ENCODE measurements at regions not wholly inside any gene's neighbourhood (a gene's known extent, or its start where the extent isn't known, plus 50 kb on each side); places are given as distances from the start of the nearest gene placed in this dataset.

DNA sequence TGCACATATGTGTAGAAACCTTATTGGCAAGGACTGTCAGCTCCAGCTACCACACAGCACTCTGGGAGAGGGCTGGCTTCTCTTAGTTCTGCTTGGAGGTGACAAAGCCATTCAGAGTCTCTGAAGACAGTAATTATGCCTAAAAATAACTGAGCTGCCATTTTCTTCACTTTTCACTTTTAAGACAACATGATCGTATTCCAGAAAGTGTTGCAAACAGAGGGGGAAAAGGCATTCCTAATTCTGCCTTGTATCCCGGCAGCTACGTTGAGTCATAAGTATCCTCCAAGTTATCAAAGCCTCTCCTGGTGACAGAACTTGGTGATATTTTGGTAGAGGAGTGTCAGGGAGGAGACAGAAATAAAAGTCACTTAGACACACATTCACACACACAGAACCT lies 327.7 kb downstream of the HAPSTR1 start:
- no peak overlapping the region for H3K27ac ChIP-seq (replicated peaks)
- no peak for DNase-seq (ENCODE audit: low read depth in 1 of 2, low spot score in 1 of 2)
- TF ChIP-seq POLR2AphosphoS5 (IDR thresholded peaks at IDR 0.05; ENCODE audit: low read depth): no peak
- no peak for TF ChIP-seq GABPA (IDR thresholded peaks at IDR 0.05; ENCODE audit: low read depth)
- no peak for TF ChIP-seq SPI1 (IDR thresholded peaks at IDR 0.05; ENCODE audit: borderline replicate concordance, low read depth)
- no peaks in the 10 kb centered on the region for H3K27me3 ChIP-seq (ENCODE audit: insufficient read depth, poor library complexity, severe bottlenecking)
- H3K4me3 ChIP-seq (replicated peaks; ENCODE audit: insufficient read depth, low read length): no peak overlapping the region

DNA sequence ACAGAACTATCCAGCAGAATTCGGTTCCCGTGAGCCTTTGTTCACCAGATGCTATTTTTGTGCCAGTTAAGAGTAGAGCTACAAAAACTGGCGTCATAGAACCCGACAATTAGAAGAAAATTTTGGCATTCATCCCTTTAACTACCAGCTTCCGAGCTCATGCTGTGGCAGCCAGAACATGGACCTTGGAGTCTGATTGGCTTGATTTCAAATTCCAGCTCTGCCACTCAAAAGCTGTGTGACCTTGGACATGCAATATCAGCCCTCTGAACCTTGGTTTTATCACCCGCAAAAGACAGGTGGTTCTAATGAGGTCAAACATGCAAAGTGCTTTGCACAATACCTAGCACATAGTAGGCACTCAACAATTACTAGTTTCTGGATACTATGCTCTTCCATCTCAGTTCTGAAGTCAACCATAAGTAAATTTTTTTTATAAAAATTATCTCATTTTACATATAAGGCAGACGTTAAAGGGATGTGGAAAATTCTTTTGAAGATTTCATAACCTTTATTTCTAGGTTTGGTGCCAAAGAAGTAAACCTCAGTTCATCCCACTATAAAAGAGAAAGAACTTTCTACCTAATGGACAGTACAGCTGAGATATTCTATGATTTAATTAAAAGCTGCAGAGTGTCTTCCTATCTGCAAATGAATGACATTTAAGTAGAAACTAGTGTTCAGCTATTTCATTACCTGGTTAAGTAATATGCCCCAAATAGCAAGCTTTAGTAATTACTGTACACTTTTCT lies 331.5 kb downstream of the HAPSTR1 start:
- Histone ChIP-seq H3K27ac (replicated peaks) (no peak overlapping the region), H3K4me3 (replicated peaks; ENCODE audit: insufficient read depth, low read length) (no peak overlapping the region), H3K27me3 (ENCODE audit: insufficient read depth, poor library complexity, severe bottlenecking) (no peaks in the 10 kb centered on the region)
- DNase-seq (ENCODE audit: low read depth in 1 of 2, low spot score in 1 of 2): no peak
- TF ChIP-seq, protein P1, sequence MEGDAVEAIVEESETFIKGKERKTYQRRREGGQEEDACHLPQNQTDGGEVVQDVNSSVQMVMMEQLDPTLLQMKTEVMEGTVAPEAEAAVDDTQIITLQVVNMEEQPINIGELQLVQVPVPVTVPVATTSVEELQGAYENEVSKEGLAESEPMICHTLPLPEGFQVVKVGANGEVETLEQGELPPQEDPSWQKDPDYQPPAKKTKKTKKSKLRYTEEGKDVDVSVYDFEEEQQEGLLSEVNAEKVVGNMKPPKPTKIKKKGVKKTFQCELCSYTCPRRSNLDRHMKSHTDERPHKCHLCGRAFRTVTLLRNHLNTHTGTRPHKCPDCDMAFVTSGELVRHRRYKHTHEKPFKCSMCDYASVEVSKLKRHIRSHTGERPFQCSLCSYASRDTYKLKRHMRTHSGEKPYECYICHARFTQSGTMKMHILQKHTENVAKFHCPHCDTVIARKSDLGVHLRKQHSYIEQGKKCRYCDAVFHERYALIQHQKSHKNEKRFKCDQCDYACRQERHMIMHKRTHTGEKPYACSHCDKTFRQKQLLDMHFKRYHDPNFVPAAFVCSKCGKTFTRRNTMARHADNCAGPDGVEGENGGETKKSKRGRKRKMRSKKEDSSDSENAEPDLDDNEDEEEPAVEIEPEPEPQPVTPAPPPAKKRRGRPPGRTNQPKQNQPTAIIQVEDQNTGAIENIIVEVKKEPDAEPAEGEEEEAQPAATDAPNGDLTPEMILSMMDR (IDR thresholded peaks at IDR 0.05; ENCODE audit: insufficient read depth, low read length): no peak
- TF ChIP-seq GABPA (IDR thresholded peaks at IDR 0.05; ENCODE audit: low read depth) (no peak), SPI1 (IDR thresholded peaks at IDR 0.05; ENCODE audit: borderline replicate concordance, low read depth) (no peak), POLR2AphosphoS5 (IDR thresholded peaks at IDR 0.05; ENCODE audit: low read depth) (no peak)
- TF ChIP-seq, protein P2, sequence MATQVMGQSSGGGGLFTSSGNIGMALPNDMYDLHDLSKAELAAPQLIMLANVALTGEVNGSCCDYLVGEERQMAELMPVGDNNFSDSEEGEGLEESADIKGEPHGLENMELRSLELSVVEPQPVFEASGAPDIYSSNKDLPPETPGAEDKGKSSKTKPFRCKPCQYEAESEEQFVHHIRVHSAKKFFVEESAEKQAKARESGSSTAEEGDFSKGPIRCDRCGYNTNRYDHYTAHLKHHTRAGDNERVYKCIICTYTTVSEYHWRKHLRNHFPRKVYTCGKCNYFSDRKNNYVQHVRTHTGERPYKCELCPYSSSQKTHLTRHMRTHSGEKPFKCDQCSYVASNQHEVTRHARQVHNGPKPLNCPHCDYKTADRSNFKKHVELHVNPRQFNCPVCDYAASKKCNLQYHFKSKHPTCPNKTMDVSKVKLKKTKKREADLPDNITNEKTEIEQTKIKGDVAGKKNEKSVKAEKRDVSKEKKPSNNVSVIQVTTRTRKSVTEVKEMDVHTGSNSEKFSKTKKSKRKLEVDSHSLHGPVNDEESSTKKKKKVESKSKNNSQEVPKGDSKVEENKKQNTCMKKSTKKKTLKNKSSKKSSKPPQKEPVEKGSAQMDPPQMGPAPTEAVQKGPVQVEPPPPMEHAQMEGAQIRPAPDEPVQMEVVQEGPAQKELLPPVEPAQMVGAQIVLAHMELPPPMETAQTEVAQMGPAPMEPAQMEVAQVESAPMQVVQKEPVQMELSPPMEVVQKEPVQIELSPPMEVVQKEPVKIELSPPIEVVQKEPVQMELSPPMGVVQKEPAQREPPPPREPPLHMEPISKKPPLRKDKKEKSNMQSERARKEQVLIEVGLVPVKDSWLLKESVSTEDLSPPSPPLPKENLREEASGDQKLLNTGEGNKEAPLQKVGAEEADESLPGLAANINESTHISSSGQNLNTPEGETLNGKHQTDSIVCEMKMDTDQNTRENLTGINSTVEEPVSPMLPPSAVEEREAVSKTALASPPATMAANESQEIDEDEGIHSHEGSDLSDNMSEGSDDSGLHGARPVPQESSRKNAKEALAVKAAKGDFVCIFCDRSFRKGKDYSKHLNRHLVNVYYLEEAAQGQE (IDR thresholded peaks at IDR 0.05; ENCODE audit: insufficient replicate concordance, low read depth): no peak

DNA sequence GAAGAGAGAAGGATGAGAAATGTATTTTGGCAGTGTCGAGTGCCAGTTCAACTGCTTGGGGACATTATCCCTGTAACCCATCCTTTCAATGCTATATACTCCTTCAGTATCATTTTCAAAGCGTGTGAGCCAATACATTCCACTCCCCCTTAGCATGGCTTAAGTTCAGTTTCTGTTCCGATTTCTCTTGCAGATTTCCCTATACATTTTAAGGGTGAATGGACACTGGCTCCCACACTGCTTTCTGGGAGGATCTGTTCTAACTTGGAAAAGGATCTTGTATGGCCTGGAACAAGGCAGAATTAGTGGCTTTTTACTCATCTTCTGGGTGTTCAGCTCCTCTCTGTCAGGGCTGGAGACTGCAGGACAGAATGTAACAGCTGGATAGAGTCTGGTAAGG lies 333.8 kb downstream of the HAPSTR1 start:
- Histone ChIP-seq H3K4me3 (replicated peaks; ENCODE audit: insufficient read depth, low read length) (no peak overlapping the region), H3K27ac (replicated peaks) (no peak overlapping the region), H3K27me3 (ENCODE audit: insufficient read depth, poor library complexity, severe bottlenecking) (no peaks in the 10 kb centered on the region)
- no peak for DNase-seq (ENCODE audit: low read depth in 1 of 2, low spot score in 1 of 2)
- TF ChIP-seq GABPA (IDR thresholded peaks at IDR 0.05; ENCODE audit: low read depth) (no peak), SPI1 (IDR thresholded peaks at IDR 0.05; ENCODE audit: borderline replicate concordance, low read depth) (no peak), POLR2AphosphoS5 (IDR thresholded peaks at IDR 0.05; ENCODE audit: low read depth) (no peak)
- TF ChIP-seq, protein P2 (IDR thresholded peaks at IDR 0.05; ENCODE audit: insufficient replicate concordance, low read depth): no peak
- TF ChIP-seq, protein P1 (IDR thresholded peaks at IDR 0.05; ENCODE audit: insufficient read depth, low read length): no peak

DNA sequence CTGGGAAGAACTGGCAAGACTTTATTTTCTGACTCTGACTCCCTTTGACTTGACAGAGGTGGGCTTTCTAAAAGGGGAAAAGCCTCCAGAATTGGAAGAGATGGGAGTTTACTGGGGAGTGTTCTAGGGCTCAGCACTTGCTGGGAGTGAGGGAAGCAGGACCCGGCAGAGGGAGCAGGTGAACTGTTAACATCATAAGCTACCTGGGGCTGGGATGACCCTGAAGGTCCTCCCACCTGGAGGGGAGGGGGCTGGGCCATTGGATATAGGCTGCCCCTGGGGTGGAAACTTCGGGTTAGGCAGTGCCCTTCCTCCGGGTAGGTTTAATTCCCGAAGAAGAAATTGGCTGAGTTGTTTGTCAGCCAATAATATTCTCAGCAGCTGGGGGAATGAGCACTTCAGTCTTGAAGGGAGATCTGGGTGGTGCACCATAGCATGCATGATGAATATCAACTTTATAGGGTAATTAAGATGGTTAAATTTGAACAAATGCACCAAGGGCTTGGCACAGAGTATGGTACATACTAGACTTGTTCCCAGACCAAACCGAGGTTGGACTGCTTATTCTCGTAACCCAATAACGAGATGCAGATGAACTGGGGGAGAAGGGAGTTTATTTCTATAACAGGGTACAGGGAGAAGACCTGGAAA lies 337.0 kb downstream of the HAPSTR1 start:
- H3K27ac ChIP-seq (replicated peaks): no peak overlapping the region
- H3K27me3 ChIP-seq (ENCODE audit: insufficient read depth, poor library complexity, severe bottlenecking): no peaks in the 10 kb centered on the region
- DNase-seq (ENCODE audit: low read depth in 1 of 2, low spot score in 1 of 2): no peak
- TF ChIP-seq POLR2AphosphoS5 (IDR thresholded peaks at IDR 0.05; ENCODE audit: low read depth) (no peak), SPI1 (IDR thresholded peaks at IDR 0.05; ENCODE audit: borderline replicate concordance, low read depth) (no peak), GABPA (IDR thresholded peaks at IDR 0.05; ENCODE audit: low read depth) (no peak)
- TF ChIP-seq, protein P1 (IDR thresholded peaks at IDR 0.05; ENCODE audit: insufficient read depth, low read length): no peak
- TF ChIP-seq, protein P2 (IDR thresholded peaks at IDR 0.05; ENCODE audit: insufficient replicate concordance, low read depth): no peak
- no peak overlapping the region for H3K4me3 ChIP-seq (replicated peaks; ENCODE audit: insufficient read depth, low read length)
